Left cardiac atrium (tissue), 4 donors: ENCODE measurements at regions not wholly inside any gene's neighbourhood (a gene's known extent, or its start where the extent isn't known, plus 50 kb on each side); places are given as distances from the start of the nearest gene placed in this dataset.
A peak's percentile ranks its signal among the peaks of the same experiment; 100 is the strongest.

Source experiments
- ATAC-seq, 2 donors: fragments of 200-7000 bp; cut with Tn5 transposase; one replicate each; pipeline ENCODE4 v1.9.1; 2020; ENCODE audit warnings: mild to moderate bottlenecking in 2 of 2, moderate library complexity in 2 of 2
- DNase-seq: peaks from one replicate; pipeline ENCODE4 v3.0.0-alpha.2; 2020
- intact Hi-C, 2 donors: fragments of 100-400 bp; cut with DNase I; formaldehyde crosslinking; loops; one replicate each; pipeline versions ENCODE4 v1.14.1 to v1.15.1; 2022 to 2023
- donor health status: DM: no; HTN: yes; CAD: no.
- donor health status: DM: no; HTN: yes; CAD: no; lungs with severe emphysema.
- donor health status: DM: yes; HTN: yes; CAD: no.
- donor health status: Dilated cardiomyopathy.

DNA sequence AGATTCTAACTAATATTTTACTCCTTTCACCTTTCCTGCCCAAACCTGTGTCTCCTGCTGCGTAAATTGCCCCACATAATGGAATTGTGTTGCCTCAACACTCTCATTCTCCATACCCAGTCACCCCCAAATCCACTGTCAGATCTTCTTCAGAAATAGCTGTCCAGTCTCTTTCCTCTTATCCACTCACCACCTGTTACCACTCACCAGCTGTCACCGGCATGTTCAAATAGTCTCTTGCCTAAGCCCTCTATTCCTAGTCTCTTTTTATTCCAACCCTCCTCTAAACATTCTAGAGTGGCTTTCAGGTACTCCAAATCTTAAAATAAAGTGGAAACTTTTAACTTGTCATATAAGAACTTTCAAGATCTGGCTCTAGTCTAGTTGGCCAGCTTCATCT, 262.0 kb upstream of the FBXL7 start:
- ATAC-seq (no peak), DNase-seq (no peak)
- intact Hi-C loops, result no loop called here

DNA sequence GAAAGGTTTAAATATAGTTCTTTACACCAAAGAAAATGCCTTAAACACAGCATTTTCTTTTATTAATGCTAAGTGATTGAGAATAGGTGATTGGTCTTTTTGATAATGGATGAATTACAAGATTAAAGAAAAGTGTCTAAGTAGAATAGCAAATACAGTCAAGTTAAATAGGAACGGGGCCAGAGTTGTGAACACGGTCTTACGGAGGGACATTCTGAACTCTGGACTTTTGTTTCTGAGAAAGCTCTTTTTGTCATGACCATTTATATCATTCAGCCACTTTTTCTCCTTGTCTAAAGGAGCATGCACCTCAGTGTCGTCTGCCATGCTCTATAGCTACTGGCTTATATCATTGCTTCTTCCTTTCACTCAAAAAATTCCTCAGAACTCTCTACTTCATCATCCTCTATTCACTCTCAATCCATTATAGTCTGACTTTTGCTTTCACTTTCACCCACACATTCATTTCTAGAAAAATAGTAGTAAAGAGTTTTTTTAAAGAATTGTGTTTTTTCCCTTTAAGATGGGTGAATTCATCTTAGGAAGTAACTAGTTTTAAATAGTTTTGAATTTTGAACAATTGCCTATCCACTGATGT, 263.0 kb upstream of the FBXL7 start:
- ATAC-seq (no peak), DNase-seq (no peak)
- intact Hi-C loops, result no loop called here

DNA sequence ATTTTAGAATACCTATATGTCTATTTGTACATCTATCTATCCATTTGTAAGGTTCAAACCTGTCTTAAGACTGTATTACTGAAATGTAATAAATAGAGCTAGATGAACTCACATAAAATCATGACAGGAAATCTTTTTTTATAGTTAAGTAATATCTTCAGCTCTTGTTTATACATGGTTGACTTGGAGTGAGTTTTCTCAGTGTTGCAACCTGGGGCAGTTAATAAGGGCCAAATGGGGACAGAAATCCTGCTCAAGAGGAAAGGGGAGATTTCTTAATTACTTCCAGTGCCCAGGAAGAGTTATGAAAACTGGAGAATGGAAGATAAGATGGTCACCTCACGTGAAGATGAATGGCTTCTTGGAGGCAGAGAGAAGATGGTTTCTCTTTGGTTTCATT, 265.1 kb upstream of the FBXL7 start:
- ATAC-seq, result no peak
- intact Hi-C loops, result no loop called here
- no peak for DNase-seq

DNA sequence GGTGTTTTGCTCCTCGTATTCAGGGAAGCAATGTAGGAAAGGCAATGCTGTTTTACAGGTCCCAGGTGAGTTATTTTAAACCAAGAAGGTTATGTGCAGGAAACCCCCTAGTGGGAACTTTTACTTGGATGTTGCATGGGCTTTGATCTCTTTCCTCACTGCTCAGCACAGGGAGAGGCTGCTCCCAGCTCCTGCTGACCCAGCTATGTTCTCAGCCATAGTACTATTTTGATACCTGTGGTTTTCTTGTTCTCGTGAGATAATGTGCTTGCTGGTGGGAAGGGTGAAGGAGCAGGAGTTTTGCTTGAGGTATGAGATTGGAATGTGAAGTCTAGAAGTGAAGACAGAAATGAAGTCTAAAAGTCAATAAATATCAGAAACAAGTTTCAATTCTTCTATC, 265.6 kb upstream of the FBXL7 start:
- ATAC-seq (no peak), DNase-seq (no peak)
- intact Hi-C loops, result no loop called here

DNA sequence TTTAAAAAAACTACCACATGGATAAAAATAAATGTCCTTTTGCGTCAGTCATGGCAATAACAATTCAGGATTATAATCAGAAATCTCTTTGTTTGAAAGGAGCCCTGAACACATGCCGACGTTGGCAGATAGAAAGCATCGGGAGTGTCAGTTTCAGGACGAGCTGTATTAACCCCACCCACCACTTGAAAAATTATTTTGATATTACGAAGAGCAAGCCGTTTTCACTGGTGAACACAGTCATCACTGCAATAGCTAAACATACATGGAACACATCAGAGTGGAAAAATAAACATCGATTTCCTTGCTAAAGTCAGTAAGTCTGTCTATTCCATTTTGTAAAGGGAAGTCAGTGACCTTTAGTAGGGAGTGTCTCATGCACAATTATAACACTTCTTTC, 266.4 kb upstream of the FBXL7 start:
- intact Hi-C loops, result no loop called here
- ATAC-seq (peak in 1 of 2 donors; percentile 34), DNase-seq (no peak)

DNA sequence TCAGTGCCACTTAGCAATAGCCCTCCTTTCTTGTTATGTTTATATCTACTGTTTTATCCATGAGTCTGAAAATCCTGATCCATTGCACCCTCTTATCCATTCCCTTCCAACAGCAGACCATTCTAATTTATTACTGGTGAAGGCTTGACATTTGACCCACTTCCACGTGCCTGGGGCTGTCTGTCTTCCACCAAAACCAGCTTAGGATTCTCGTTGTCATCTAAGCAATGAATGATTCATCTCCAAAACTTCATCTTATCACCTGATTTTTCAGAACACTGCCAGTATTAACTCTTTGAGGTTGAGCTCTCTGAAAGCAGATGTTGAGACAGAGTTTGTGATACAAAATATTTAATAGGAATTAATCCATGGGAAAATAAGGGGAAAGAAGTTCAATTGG, 277.8 kb upstream of the FBXL7 start:
- intact Hi-C loops, result no loop called here
- no peak for DNase-seq
- no peak for ATAC-seq

DNA sequence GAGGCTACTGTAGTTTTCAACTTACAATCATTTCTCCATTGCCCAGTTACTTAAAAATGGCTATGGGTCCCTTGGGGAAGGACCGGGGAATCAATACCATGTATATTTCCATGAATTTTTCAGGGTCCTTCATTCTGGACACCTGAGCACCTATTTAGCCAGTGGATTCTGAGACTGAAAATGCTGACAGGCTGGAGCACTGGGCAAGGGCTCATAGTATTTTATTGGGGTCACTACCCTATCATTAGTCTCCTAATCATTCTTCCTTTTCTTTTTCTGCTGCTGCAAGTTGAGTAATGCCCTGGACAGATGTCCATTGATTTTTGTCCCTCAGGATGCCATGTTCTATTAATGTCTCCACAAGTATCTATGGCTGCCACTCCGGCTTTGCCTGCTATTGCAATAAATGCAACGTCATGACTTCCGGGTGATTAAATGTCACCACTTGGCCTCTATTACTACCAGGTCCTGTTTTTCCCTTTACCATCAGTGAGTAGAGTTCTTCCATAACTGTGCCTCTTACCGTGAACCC, 279.3 kb upstream of the FBXL7 start:
- intact Hi-C loops, result no loop called here
- no peak for ATAC-seq

DNA sequence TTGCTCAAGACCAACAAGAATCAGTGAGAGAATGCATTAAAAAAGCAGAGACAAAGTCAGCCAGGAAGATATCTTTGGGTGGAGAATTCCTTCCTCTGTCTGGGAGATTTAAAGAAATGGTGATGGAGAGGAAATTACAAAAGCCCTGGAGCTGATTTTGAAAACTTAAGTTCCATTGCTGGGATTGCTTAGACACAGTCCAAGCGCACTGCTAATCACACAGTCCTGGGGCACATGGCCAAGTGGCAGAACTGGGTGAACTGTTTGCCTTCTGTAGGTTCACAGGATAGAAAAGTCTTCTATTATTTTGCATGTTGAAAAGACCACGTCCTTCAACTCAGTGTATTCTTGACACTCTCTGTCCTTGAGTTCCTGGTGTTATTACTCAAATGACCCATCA, 284.9 kb upstream of the FBXL7 start:
- intact Hi-C loops, result no loop called here
- DNase-seq, result peak; percentile 36
- ATAC-seq, result peak in 1 of 2 donors; percentile 34

More for the DNA sequence above, 279.3 kb upstream of the FBXL7 start:
- DNase-seq, result no peak

DNA sequence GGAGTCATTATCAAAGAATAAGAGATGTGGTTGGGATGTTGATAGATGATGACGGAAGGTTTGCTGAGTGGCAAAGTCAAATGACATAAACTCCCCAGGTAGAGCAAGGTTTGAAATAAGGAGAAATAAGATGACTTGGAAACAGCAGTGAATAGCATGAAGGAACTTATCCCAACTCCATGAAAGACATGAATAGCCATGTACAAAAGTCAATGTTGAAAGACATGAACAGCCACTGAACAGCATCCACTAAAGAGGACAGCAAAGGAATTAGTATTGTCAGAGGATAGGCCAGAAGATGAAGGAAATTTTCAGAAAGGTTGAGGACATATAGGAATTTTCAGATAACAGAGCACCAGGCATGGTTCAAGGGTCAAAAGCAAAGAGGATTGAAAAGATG, 286.0 kb upstream of the FBXL7 start:
- no peak for DNase-seq
- no peak for ATAC-seq
- intact Hi-C loops, result no loop called here

DNA sequence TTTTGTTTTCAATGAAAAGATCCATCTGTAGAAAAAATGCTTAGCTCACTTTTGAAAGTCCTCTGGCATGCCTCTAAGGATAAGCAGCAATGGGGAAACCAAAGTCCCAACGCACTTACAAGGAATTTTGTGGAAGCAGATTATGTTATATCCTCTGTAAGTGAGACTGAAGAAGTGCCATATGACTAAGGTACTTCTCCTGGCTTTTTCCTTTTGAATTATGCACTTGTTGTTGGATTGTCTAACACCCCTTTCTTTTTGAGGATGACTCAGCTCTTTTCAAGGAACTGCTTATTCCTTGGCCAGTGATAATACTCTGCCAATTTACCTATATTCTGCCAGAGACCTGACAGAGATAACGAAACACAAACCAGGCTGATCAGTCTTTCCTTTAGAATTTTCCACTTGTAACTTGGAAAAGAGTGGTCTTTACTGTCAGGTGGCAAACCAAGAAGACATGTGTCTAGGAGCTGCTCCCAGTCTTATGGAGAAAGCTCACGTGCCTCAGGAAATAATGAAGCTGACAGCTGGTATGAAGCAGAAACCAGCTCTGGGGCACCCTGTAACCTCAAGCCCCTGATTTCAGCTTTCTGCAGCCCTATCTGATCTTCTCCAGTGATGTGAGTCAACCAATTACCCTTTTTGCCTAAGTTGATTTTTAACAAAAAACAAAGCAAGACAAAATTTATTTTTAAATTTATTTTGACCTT, 290.8 kb upstream of the FBXL7 start:
- DNase-seq (no peak), ATAC-seq (no peak)
- intact Hi-C loops, result loop anchor here in 1 of 2 donors (1.0 kb wide), 1 partner anchor 8 kb away; no protein-coding TSS in a partner anchor

DNA sequence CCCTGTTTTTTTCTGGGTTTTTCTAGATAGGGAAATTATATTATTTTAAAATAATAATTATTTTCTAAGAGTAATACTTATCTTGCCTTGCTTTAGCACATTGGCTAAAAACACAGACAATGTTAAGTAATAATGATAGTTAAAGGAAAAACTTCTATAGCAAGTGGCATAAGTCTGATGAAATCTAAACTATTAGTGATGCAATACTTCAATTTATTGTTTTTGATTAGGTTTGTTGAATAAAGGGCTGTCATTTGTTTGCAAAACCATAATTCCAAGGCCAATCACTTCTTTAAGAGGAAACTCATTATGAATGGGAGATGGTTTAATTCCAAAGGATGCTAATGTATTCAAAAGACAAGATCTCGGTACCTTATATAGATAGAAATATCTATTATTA, 293.8 kb upstream of the FBXL7 start:
- DNase-seq, result no peak
- intact Hi-C loops, result no loop called here
- ATAC-seq, result no peak

DNA sequence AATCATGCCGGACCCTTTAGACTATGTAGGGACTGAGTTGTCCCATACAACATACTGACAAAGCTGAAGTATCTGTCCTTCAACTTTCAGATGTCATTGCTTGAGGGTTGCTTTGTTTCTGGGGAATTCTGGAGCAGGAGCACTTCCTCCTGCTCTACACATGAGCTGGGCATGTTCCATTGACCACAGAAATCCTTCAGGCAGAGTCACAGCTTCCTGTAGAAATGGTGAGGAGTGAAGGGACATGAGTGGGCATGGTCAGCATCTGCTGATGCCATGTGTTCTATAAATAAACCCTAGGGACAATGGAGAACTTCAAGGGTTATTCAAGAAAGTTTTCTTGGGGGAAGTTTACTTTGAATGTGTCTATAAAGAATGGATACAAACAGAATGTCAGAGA, 296.6 kb upstream of the FBXL7 start:
- DNase-seq, result no peak
- intact Hi-C loops, result no loop called here
- no peak for ATAC-seq

DNA sequence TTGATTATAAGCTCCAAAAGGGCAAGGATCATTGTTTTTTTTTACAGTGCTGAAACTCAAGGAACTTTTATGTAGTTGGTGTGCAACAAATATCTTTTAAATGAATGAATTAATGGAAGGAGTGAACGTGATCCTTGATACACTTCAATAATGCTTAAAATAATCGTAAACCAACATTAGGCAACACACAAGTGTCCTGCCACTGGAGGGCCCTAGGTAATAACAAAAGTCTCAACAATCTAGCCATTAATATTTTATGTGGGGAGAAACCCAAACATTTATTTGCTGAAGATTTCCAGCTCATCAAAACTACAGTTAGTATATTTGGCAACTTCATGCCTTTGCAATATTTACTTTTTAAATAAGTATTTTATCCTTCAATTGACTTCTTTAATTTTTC, 309.0 kb upstream of the FBXL7 start:
- intact Hi-C loops, result no loop called here
- DNase-seq, result no peak
- no peak for ATAC-seq

DNA sequence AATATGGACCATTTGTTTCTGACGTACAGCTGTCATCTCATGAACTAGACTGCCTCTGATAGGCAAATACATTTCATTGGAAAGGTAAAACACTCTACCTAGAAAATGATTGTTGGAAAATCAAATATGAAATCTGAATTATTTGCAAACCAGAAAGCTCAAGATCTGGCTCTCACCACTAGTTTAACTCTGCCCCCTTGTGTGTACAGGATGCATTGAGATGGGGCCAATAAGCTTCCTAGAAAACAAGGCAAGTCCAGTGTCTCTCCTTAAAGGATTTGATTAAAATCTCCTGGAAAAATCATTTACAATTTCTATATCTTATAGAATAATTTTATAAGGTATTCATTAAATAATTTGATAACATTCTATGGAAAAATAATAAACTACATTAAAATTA, 311.9 kb upstream of the ANKH start:
- ATAC-seq (no peak), DNase-seq (no peak)
- intact Hi-C loops, result no loop called here

DNA sequence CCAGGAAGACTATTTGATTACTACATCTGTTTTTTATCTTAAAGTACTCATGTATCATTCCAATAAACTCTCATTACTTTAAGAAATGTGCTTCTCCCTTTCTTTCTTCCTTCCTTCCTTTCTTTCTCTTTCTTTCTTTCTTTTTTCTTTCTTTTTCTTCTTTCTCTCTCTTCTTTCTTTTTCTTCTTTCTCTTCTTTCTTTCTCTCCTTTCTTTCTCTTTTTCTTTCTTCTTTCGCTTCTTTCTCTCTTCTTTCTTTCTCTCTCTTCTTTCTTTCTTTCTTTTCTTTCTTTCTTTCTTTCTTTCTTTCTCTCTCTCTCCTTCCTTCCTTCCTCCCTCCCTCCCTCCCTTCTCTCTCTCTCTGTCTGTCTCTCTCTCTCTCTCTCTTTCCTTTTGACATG, 298.6 kb upstream of the ANKH start:
- DNase-seq, result no peak
- intact Hi-C loops, result no loop called here
- ATAC-seq, result no peak

DNA sequence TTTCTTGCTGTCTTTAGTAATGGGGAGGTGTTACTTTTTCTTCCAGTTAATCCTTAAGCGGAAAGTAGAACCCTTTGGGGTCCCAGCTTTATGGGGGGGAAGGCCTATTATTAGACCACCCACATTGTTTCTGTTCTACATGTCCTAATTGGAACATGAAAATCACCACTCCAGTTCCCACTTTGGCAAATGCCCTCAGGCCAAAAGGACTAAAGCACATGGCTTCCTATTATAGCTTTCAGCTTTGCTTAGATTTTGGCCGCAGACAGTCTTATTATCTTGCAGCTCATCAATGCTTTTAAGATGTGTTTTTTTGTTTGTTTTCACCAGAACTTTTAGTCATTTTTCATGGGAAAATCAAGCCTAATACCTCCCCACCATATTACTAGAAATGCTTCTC, 296.8 kb upstream of the ANKH start:
- DNase-seq (no peak), ATAC-seq (no peak)
- intact Hi-C loops, result no loop called here

DNA sequence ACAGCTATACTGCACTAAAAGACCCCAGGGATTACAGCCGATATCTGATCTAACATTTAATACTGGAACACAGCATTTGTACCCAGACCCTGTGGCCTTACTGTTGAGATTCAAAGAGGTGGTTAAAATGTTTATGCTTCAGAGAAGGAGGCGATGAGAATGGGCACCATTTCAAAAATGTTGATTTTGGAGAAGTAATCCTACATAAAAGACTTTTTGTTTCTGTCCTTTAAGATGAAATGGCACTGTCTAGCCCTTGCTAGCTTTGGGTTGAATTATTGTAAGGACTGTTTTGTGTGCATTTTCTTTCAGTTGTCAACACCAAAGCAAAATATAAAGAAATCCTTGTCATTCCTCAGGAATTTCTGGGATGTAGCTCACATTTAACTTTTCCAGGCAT, 288.5 kb upstream of the ANKH start:
- intact Hi-C loops, result no loop called here
- ATAC-seq (no peak), DNase-seq (no peak)

DNA sequence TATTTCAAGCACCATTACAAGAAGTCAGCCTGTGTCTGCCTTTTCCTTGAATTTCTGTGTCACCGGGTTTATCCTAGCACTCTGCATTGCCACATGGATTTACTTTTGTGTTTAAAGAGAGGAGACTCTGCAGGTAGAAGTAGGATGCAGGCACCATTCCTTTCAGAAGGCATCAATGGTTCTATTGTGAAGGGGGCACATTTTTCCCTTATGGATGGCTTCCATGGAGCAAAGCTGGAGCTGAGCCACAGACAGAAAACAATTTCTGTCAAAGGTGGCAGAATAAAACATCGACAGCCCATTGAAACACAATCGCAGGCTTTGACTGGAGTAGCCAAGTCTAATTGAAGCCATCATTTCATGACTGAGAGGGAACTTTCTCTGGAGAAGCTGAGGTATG, 288.0 kb upstream of the ANKH start:
- DNase-seq (no peak), ATAC-seq (no peak)
- intact Hi-C loops, result no loop called here

DNA sequence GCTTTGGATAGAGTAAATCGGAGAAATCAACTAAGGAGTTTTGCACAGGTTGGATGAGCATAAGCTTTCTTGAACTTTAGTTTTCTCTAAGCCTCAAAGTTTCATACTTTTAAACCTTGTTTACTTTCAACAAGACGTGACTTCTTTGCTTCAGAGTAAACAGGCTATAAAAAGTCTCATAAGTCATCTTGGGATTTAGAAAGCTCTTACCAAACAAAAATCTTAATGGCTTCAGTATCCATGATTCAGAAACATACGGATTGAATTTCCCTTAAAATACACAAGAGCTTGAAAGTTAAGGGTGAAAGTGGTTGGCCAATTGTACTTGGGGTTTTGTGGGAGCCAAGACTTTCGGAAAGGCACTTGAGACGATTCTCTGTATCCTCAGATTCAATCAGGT, 270.9 kb upstream of the ANKH start:
- intact Hi-C loops, result no loop called here
- DNase-seq (no peak), ATAC-seq (no peak)

DNA sequence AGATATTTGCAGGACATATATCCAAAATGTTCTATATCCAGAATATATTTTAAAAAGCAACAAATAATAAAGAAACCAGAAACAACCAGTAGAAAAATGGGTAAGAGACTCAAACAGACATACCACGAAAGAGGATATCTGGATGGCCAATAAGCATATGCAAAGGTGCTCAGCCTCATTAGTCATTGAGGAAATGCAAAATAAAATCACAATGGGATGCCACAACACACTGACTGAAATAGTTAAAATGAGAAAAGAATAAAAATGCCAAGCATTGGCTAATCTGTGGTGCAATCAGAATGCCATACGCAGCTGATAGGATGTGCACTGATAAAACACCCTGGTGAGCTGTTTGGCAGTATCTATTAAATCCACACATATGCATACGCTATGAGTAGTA, 265.8 kb upstream of the ANKH start:
- no peak for ATAC-seq
- intact Hi-C loops, result no loop called here
- DNase-seq, result no peak

DNA sequence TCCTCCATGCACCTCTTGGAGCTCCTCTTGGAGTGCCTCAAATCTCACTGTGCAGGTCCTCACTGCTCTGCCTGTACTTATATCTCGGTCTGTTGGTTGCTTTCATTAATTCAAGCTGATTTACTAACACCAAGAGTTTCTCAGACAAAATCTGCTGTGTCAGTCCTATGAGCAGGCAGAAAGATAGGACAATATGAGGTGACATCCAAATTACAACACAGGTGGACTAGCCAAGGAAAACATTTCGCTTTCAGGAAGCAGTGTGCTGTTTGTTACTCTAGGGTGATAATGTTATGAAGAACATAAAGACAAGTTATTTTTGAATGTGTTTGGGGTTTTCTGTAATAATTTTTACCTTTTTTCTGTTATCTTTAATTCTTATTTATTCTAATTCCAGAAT, 264.1 kb upstream of the ANKH start:
- no peak for DNase-seq
- no peak for ATAC-seq
- intact Hi-C loops, result no loop called here
